Endometrium (tissue), 2 donors: ENCODE measurements at regions not wholly inside any gene's neighbourhood (a gene's known extent, or its start where the extent isn't known, plus 50 kb on each side); places are given as distances from the start of the nearest gene placed in this dataset.
"Not testable (repeated sequence)": the region's sequence is repeated elsewhere in the genome, so short reads cannot be mapped to it uniquely, and the experiment has no call there.

Source experiments
- FAIRE-seq: peaks from 2 replicates; lab custom pipeline; 2012; peaks lifted over from hg19 to GRCh38; lab: Jason Lieb, UNC
- donor health status: control.
- donor health status: control.

- FAIRE-seq: no peak
Observed at GRCh38 chr6:100226811-100227210, 232.8 kb upstream of the MCHR2 start.

GRCh38 chr6:100223952-100224351 lies 229.9 kb upstream of the MCHR2 start:
- not testable (repeated sequence) for FAIRE-seq

GRCh38 chr6:100220543-100220942 lies 226.5 kb upstream of the MCHR2 start:
- no peak for FAIRE-seq

- no peak for FAIRE-seq
Observed at GRCh38 chr6:100217225-100218012, 223.4 kb upstream of the MCHR2 start.

GRCh38 chr6:100216760-100217159 lies 222.7 kb upstream of the MCHR2 start:
- FAIRE-seq: no peak

GRCh38 chr6:100212131-100212530 lies 218.1 kb upstream of the MCHR2 start:
- no peak for FAIRE-seq

- FAIRE-seq: no peak
Observed at GRCh38 chr6:100210137-100211117, 216.4 kb upstream of the MCHR2 start.

GRCh38 chr6:100209323-100210136 lies 215.5 kb upstream of the MCHR2 start:
- no peak for FAIRE-seq

GRCh38 chr6:100203400-100203799 lies 209.4 kb upstream of the MCHR2 start:
- FAIRE-seq: no peak

- no peak for FAIRE-seq
Observed at GRCh38 chr6:100202417-100203194, 208.6 kb upstream of the MCHR2 start.

GRCh38 chr6:100196214-100196982 lies 202.4 kb upstream of the MCHR2 start:
- not testable (repeated sequence) for FAIRE-seq

GRCh38 chr6:100195244-100195643 lies 201.2 kb upstream of the MCHR2 start:
- not testable (repeated sequence) for FAIRE-seq

- no peak for FAIRE-seq
Observed at GRCh38 chr6:100194535-100194934, 200.5 kb upstream of the MCHR2 start.

GRCh38 chr6:100188754-100189153 lies 194.7 kb upstream of the MCHR2 start:
- no peak for FAIRE-seq

GRCh38 chr6:100186552-100186951 lies 192.5 kb upstream of the MCHR2 start:
- no peak for FAIRE-seq

GRCh38 chr6:100185615-100186014 lies 191.6 kb upstream of the MCHR2 start:
- no peak for FAIRE-seq

- no peak for FAIRE-seq
Observed at GRCh38 chr6:100184473-100184872, 190.4 kb upstream of the MCHR2 start.

GRCh38 chr6:100182313-100182712 lies 188.3 kb upstream of the MCHR2 start:
- no peak for FAIRE-seq

- no peak for FAIRE-seq
Observed at GRCh38 chr6:100181309-100181708, 187.3 kb upstream of the MCHR2 start.

GRCh38 chr6:100179576-100179975 lies 185.6 kb upstream of the MCHR2 start:
- no peak for FAIRE-seq

- FAIRE-seq: no peak
Observed at GRCh38 chr6:100177956-100178355, 183.9 kb upstream of the MCHR2 start.
